PC-3 (cell line): ENCODE measurements at regions not wholly inside any gene's neighbourhood (a gene's known extent, or its start where the extent isn't known, plus 50 kb on each side); places are given as distances from the start of the nearest gene placed in this dataset.

Source experiments
- CTCF ChIP-seq: fragments of 300-600 bp; sonication (generic); conservative IDR thresholded peaks from 2 replicates; pipeline ENCODE4 v1.5.1; 2017; ENCODE audit warnings: antibody characterized with exemption, low read depth, mild to moderate bottlenecking, low read length
- EZH2 ChIP-seq: fragments of 300-600 bp; sonication (generic); IDR thresholded peaks from one replicate; pipeline ENCODE4 v1.6.1; 2017; ENCODE audit warnings: antibody characterized with exemption, mild to moderate bottlenecking, low read length; ENCODE audit not compliant: unreplicated experiment

- TF ChIP-seq EZH2 (no peak), CTCF (no peak)
Observed at GRCh38 chr16:64240586-64240985, 881.3 kb downstream of the CDH11 start.
